Middle frontal gyrus (tissue), 1 donor: ENCODE measurements at regions not wholly inside any gene's neighbourhood (a gene's known extent, or its start where the extent isn't known, plus 50 kb on each side); places are given as distances from the start of the nearest gene placed in this dataset.

Source experiments
- DNase-seq: peaks from one replicate; pipeline ENCODE4 v3.0.0-alpha.2; 2015; ENCODE audit warnings: low spot score; ENCODE audit errors: extremely low spot score

- no peak for DNase-seq
These were observed 248.0 kb downstream of the DRD1 start for GRCh38 chr5:175195698-175196656.

DNA sequence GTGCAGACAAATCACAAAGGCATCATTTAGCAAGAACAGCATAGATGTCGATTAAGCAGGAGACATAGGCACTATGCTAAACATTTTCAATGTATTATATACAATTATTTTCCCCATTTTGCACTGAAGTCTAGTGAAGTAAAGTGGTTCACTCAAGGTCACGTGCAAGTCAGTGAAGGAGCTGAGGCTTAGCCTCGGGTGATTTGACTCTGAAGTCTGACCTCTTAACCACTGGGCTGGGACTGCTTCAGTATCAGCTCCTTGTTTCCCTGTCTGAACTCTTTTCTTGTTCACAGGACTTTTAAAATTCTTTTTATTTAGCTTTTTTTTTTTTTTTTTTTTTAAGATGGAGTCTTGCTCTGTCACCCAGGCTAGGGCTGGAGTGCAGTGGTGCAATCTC, 262.7 kb downstream of the DRD1 start:
- no peak for DNase-seq

DNA sequence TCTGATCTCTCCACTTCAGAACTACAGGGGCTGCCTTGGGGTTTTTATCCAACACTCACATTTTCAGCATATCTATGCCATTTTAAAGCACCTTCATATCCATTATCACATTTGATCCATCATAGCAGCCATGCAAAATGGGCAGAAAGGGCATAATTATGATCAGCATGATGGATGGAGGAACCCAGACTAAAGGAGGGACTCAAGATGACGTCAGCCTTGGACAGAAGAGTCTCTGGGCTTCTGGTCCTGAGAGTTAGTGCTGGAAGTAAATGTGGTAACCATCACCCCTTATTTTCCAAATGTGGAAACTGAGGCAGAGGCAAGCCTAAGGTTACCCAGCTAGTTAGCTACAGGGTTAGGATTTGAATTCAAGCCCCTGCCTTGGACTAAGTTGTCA, 273.1 kb downstream of the DRD1 start:
- no peak for DNase-seq

GRCh38 chr5:175168882-175169507, 275.0 kb downstream of the DRD1 start:
- DNase-seq: no peak

DNA sequence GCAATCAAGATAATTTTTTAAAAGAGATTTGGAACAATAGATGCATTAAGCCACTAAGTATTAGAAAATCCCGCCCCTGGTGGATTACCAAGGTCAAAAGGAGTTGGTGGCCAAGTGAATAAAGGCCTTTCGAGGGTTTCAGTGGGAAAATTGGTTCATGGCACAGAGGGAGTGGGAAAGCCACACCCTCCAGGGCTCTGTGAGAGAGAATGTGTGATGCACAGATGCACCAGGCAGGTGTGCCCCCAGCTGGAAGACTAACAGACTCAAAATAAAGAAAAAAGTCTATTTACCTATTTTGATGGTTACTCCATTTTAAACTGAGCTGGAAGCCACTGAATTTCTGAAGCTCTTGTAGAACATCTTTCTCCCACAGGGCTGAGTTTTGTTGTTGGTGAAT, 278.0 kb downstream of the DRD1 start:
- DNase-seq: no peak

- no peak for DNase-seq
These were observed 280.3 kb downstream of the DRD1 start for GRCh38 chr5:175163586-175164275.

- no peak for DNase-seq
These were observed 281.9 kb downstream of the DRD1 start for GRCh38 chr5:175162036-175162435.

DNA sequence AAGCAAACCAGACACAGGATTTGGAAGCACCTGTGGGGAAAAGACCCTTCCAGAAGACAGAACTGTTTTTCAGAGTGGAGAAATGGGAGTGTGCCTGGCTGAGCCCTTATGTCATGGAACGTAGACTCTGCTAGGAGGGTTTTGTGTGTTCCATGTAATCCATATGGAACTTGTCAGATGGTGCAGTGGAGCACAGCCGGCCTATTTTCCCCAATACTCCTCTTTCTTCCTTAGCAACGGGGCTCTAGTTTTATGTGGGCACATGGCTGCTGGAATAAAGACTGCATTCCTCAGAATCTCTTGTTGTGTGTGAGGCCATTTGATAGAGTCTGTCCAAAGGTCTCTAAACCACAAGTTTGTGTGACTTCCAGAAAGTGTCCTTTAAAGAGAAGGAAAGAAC, 284.0 kb downstream of the DRD1 start:
- no peak for DNase-seq

- DNase-seq: no peak
These were observed 295.3 kb downstream of the DRD1 start for GRCh38 chr5:175148636-175149172.

- DNase-seq: no peak
These were observed 297.2 kb downstream of the DRD1 start for GRCh38 chr5:175146733-175147132.

DNA sequence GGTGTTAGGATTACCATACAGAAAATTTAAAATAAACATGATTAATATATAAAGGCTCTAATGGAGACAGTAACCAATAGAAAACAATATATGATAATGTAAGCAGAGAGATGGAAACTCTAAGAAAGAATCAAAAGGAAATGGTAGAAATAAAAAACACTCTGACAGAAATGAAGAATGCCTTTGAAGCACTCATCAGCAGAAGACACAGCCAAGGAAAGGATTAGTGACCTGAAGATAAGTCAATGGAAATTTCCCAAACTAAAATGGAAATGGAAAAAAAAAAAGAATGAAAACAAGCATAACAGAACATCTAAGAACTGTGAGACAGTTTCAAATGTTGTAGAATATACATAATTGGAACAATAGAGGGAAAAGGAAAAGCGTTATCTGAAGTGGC, 302.6 kb downstream of the DRD1 start:
- DNase-seq: no peak

GRCh38 chr5:175133185-175133584, 310.8 kb downstream of the DRD1 start:
- DNase-seq: no peak

GRCh38 chr5:175131432-175131831, 312.6 kb downstream of the DRD1 start:
- DNase-seq: no peak

- DNase-seq: no peak
These were observed 314.4 kb downstream of the DRD1 start for GRCh38 chr5:175129619-175130018.

DNA sequence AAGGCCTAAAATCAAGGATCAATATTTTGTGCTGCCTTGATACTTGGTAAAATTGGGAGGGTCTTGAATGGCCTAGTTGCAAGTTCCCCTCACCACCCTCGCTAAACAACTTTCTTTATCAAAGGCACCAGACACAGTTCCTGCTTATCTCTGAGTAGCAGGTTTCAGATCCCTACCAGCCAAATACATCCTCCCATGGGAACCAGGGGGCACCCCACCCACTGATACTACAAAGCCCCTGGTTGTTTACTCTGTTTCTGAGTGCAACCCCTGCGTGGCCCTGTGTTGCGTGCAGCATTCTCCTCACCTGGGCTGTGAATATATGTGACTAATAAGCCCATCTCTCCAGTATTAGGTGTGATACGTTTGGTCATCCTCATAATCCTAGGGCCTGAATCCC, 314.9 kb downstream of the DRD1 start:
- DNase-seq: no peak

- no peak for DNase-seq
These were observed 319.2 kb downstream of the DRD1 start for GRCh38 chr5:175124821-175125220.

DNA sequence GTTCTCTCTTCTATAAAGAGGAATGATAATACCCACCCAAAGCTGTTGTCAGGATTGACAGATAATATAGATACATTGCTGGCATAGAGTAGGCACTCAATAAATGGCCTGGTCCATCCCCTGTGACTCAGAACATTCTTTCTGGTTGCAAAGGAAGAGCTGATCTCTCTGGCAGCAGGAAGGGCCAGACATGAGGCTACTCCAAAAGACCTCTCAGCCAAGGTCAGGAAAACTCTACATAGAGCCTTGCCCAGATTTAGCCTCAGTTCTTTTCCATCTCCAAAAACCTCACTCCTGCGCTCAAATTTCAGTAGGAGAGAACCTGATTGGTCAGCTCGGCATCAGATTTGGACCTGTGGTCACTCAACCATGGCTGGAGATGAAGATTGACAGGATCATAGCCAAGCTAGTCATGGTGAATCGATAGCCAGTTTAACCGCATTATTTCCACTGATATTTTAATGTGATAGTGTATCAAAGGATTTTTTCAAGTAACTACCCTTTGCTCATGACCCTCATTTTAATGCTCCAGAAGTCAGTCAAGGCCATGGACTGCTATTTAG, 319.6 kb downstream of the DRD1 start:
- no peak for DNase-seq

- DNase-seq: no peak
These were observed 320.4 kb downstream of the DRD1 start for GRCh38 chr5:175123542-175123941.

DNA sequence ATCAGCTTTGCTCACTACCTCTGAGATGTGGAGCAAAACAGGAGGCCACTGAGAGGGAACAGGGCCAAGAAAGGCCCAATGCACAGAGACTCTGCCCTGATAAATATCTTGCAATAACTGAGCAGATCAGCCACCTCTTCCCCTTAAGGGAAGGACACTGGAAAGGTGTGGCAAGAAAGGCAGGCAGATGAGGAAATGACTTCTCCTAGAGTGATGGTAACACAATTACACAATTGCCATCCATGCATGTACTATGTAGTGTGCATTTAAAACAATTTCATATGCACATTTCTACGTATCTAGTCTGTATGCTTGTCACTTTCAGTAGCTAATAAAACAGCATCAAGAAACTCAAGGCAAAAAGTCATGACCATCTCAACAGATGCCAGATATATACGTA, 322.5 kb downstream of the DRD1 start:
- no peak for DNase-seq

DNA sequence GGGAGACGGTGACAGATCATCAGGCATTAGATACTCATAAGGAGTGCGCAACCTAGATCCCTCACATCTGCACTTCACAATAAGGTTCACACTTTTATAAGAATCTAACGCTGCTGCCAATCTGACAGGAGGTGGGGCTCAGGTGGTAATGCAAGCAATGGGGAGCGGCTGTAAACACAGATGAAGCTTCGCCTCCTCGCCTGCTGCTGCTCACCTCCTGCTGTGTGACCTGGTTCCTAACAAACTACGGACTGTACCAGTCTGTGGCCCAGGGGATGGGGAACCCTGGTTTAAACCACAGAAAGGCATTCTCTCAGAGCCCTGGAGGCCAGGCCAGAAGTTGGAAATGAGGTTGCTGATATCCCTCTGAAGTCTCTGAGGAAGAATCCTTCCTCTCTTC, 323.6 kb downstream of the DRD1 start:
- no peak for DNase-seq

DNA sequence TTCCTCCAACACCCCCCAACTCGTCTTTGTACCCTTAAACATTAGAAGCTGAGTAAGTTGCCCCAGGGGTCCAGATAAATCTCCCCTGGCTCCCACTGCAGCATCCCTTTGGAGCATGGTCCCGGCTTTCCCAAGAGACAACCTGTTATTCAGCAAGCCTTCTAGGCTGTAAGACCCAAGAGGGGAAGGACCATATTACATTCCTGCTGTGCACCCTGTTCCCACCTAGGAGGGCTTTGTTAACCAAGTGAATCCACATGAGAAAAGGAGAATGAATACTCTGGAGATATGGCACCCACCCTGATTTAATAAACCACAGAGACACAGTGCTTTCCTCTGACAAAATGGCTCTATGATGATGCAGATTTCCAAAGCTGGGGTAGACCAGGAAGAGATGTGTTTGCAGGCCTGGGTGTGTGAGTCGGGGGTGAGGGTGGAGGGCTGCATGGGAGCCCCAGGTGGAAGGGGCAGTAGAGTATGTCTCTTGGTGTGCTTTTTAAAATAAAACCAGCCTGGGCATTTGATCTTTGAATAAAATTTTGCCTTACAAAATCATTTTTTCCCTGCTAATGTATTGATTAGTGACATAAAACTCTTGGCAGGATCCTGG, 325.2 kb downstream of the DRD1 start:
- no peak for DNase-seq
